Uterus (tissue), 2 donors: ENCODE measurements at regions not wholly inside any gene's neighbourhood (a gene's known extent, or its start where the extent isn't known, plus 50 kb on each side); places are given as distances from the start of the nearest gene placed in this dataset.

Experiments
- POLR2A ChIP-seq, 2 donors: fragments of 450-650 bp; IDR thresholded peaks; one replicate each; pipeline ENCODE4 v1.6.1; 2016; ENCODE audit warnings: antibody characterized with exemption in 2 of 2, mild to moderate bottlenecking in 1 of 2, moderate library complexity in 1 of 2
- TF ChIP-seq, protein P1 (sequence below), 4 experiments: fragments of 200-600 bp in 2 of 4; fragments of 450-650 bp in 2 of 4; sonication (generic) in 2 of 4; IDR thresholded peaks; one replicate each; pipeline ENCODE4 v1.5.1; 2016 to 2019; ENCODE audit warnings: antibody characterized with exemption in 4 of 4, mild to moderate bottlenecking in 2 of 4, moderate library complexity in 1 of 4

DNA sequence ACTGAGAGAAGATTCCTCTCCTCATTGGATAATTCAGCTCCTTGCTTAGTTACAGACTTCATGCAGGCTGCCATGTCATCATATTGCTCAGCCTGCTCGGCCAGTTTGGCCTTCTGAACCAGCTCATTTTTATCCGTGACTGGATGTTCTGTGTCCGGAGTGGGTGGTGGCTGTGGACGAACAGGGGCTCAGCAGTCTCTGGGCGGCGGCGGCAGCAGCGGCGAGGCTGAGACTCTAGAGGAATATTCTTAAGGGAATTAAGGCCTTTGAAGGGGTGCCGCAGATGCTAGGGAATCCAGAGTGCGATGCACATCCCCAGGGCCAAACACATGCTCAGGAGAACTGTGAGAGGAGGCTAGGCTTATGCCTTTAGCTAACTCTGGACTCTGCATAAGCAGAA, 97.9 kb upstream of the GYPC start:
- TF ChIP-seq, protein P1, sequence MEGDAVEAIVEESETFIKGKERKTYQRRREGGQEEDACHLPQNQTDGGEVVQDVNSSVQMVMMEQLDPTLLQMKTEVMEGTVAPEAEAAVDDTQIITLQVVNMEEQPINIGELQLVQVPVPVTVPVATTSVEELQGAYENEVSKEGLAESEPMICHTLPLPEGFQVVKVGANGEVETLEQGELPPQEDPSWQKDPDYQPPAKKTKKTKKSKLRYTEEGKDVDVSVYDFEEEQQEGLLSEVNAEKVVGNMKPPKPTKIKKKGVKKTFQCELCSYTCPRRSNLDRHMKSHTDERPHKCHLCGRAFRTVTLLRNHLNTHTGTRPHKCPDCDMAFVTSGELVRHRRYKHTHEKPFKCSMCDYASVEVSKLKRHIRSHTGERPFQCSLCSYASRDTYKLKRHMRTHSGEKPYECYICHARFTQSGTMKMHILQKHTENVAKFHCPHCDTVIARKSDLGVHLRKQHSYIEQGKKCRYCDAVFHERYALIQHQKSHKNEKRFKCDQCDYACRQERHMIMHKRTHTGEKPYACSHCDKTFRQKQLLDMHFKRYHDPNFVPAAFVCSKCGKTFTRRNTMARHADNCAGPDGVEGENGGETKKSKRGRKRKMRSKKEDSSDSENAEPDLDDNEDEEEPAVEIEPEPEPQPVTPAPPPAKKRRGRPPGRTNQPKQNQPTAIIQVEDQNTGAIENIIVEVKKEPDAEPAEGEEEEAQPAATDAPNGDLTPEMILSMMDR (IDR thresholded peaks at IDR 0.05) = no peak
- no peak for TF ChIP-seq POLR2A (IDR thresholded peaks at IDR 0.05)
